ENCODE measurements at regions not wholly inside any gene's neighbourhood (a gene's known extent, or its start where the extent isn't known, plus 50 kb on each side); places are given as distances from the start of the nearest gene placed in this dataset.

DNA sequence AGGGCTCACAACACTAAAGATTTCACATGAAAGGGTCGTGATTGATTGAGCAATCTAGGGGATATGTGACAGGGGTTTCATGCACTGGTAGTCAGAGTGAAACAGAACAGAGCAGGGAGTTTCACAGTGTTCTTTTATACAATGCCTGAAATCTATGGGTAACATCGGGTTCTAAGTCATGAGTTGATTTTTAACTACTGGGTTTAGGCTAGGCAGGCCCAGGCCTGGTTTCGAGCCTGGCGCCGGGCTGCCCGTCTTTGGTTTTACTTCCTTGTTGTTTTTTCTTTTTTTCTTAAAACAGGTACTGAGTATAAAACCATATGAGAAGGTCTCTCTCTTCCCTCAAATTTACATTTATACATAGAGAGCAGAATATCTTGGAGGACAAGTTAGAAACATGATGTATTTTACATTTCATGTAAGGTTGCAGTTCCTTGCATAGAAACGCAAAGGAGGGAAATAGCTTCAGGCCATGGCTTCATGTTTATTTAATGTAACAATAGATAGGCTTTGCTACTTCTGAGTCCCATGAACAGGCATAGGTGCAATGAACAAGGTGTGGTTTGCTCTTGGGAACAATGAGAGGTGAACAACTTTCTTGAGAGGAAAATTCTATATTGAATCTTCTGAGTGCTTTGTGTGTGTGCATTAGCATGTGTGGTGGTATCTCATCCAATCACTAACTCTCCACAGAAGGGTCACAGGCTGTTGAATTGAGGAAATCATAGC is 128.9 kb upstream of the RXFP2 start:
- H3K4me3 ChIP-seq (ENCODE audit: low read depth, low read length), result no peak overlapping the region
- DNase-seq (ENCODE audit: low read depth), result no peak

DNA sequence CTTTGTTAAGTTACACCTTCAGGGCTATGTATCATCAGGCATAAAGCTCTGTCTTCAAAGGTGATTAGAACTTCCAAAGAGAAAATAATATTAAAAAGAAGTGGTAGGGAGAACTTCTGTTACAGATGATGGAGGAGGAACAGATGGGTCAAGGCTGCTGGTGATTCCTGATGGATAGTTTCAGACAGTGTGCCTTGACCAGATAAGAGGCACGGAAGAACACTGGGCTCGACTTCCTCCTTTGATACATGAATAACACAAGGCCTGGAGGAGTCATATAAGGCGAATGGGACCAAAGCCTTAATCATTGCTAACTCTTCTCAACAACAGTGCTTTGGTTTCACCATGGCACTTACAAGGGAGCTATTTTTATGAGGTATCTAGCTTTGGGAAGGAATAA is 128.1 kb upstream of the RXFP2 start:
- H3K4me3 ChIP-seq (ENCODE audit: low read depth, low read length), result no peak overlapping the region
- DNase-seq (ENCODE audit: low read depth), result no peak
- TF ChIP-seq, protein P1, sequence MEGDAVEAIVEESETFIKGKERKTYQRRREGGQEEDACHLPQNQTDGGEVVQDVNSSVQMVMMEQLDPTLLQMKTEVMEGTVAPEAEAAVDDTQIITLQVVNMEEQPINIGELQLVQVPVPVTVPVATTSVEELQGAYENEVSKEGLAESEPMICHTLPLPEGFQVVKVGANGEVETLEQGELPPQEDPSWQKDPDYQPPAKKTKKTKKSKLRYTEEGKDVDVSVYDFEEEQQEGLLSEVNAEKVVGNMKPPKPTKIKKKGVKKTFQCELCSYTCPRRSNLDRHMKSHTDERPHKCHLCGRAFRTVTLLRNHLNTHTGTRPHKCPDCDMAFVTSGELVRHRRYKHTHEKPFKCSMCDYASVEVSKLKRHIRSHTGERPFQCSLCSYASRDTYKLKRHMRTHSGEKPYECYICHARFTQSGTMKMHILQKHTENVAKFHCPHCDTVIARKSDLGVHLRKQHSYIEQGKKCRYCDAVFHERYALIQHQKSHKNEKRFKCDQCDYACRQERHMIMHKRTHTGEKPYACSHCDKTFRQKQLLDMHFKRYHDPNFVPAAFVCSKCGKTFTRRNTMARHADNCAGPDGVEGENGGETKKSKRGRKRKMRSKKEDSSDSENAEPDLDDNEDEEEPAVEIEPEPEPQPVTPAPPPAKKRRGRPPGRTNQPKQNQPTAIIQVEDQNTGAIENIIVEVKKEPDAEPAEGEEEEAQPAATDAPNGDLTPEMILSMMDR (IDR thresholded peaks at IDR 0.05; ENCODE audit: low read depth, low read length, missing control alignments), result no peak

More for the DNA sequence above, 128.9 kb upstream of the RXFP2 start:
- TF ChIP-seq, protein P1 (IDR thresholded peaks at IDR 0.05; ENCODE audit: low read depth, low read length, missing control alignments), result no peak

DNA sequence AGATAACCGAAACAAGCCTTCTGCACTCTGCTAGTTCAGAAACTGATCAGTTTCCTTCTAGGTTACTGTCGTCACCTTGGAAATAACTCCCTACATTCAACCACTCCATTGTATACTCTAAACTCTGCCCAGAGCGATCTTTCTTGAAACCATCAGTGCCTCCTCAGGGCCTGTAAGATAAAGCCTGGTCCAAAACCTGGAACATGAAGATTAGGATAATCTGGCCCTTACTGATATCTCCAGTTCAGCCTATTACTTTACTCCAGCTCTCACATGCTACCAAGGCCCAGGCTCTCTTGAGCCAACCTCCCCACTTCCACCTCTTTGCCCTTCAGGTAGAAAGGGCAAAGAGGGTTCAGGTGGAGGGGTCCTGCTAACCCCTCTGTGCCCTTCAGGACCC is 125.3 kb upstream of the RXFP2 start:
- TF ChIP-seq, protein P1 (IDR thresholded peaks at IDR 0.05; ENCODE audit: low read depth, low read length, missing control alignments), result no peak
- H3K4me3 ChIP-seq (ENCODE audit: low read depth, low read length), result no peak overlapping the region
- DNase-seq (ENCODE audit: low read depth), result no peak

DNA sequence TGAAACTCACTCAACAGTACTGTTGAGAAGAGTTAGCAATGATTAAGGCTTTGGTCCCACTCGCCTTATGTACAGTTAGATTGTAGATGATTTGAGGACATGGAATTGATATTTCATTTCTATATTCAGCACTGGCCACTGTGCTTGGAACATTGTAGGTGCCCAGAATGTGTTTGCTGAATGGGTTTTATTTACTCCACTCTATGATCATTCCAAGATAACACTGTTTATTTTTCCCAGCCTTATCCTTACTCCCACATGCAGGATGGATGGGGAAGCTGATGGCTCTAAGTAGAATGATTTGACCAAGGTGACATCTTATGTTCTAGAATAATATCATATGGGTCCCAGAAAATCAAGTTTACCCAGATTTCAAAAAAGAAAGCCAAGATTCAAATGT is 124.6 kb upstream of the RXFP2 start:
- H3K4me3 ChIP-seq (ENCODE audit: low read depth, low read length), result no peak overlapping the region
- DNase-seq (ENCODE audit: low read depth), result no peak
- TF ChIP-seq, protein P1 (IDR thresholded peaks at IDR 0.05; ENCODE audit: low read depth, low read length, missing control alignments), result no peak

DNA sequence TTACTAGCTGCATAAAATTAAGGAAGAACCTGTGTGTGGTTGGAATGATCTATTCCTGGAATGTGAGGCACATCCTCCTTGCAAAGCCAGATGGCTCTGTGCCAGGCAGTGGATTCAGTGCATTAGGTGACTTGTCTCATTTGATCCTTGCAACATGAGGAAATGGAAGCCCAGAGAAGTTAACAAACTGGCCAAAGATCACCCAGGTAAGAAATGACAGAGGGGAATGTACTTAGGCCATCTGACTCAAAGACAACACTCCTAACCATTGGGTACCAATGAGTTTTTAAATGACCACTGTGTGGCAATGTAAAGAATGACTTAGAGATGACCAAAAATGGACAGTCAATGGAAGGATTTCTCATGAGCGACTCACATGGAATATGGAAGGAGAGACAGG is 114.2 kb upstream of the RXFP2 start:
- no peak for DNase-seq (ENCODE audit: low read depth)
- no peak overlapping the region for H3K4me3 ChIP-seq (ENCODE audit: low read depth, low read length)
- TF ChIP-seq, protein P1 (IDR thresholded peaks at IDR 0.05; ENCODE audit: low read depth, low read length, missing control alignments), result no peak

DNA sequence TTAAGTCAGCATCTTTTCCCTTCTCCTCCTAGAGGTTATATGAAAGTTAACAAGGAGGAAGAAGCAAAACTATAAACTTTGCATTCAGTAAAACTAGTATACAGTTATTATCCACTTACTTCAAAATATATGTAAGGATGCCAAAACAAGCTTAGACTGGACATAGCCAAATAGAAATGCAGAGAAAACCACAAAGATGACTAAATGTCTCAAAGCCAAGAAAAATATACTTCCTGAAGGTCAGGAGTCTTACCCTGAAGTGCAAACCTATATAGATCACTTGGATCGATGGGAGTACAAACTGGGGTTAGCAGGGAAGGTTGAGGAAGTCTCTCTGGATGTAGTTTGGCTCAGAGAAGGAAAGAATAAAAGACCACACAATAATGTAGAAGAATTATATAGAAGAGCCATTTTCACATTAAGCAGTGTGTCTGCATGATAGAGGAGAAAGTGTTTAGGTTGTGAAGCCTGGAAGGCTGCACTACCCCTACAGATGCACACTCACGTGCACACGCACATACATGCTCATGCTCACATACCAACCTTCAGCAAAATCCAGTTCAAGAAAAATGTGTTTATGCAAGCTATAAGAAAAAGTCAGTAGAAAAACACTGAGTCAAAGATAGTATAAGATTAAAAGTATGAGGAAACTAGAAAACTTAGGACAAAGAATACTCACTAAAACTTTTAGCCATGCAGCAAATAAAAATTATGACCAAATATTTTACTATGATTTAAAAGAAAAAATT is 112.1 kb upstream of the RXFP2 start:
- no peak for DNase-seq (ENCODE audit: low read depth)

More for the DNA sequence above, 112.1 kb upstream of the RXFP2 start:
- H3K4me3 ChIP-seq (ENCODE audit: low read depth, low read length), result no peak overlapping the region
- TF ChIP-seq, protein P1 (IDR thresholded peaks at IDR 0.05; ENCODE audit: low read depth, low read length, missing control alignments), result no peak
